Suprapubic skin (tissue), 4 donors: ENCODE measurements at regions not wholly inside any gene's neighbourhood (a gene's known extent, or its start where the extent isn't known, plus 50 kb on each side); places are given as distances from the start of the nearest gene placed in this dataset.
A peak's percentile ranks its signal among the peaks of the same experiment; 100 is the strongest.

Experiments used
- DNase-seq, 2 donors: peaks; one replicate each; pipeline ENCODE4 v3.0.0-alpha.2; 2019; ENCODE audit warnings: low spot score in 2 of 2
- H3K27ac ChIP-seq: fragments of 200-600 bp; sonication (generic); one replicate; pipeline ENCODE4 v1.5.1; 2019
- H3K27me3 ChIP-seq: fragments of 200-600 bp; sonication (generic); one replicate; pipeline ENCODE4 v1.5.1; 2019
- H3K36me3 ChIP-seq: fragments of 200-600 bp; sonication (generic); one replicate; pipeline ENCODE4 v1.5.1; 2019
- H3K4me1 ChIP-seq: fragments of 200-600 bp; sonication (generic); one replicate; pipeline ENCODE4 v1.5.1; 2019
- H3K4me3 ChIP-seq: fragments of 200-600 bp; sonication (generic); one replicate; pipeline ENCODE4 v1.5.1; 2019; ENCODE audit warnings: mild to moderate bottlenecking
- H3K9me3 ChIP-seq: fragments of 200-600 bp; sonication (generic); one replicate; pipeline ENCODE4 v1.5.1; 2019
- EP300 ChIP-seq: sonication (generic); formaldehyde crosslinking; IDR thresholded peaks from one replicate; pipeline ENCODE4 v1.6.1; 2017; ENCODE audit warnings: antibody characterized with exemption
- POLR2A ChIP-seq, 2 donors: fragments of 450-650 bp; IDR thresholded peaks; one replicate each; pipeline ENCODE4 v1.6.1; 2017; ENCODE audit warnings: antibody characterized with exemption in 2 of 2, mild to moderate bottlenecking in 2 of 2, moderate library complexity in 2 of 2
- POLR2AphosphoS5 ChIP-seq, 3 donors: sonication (generic); formaldehyde crosslinking; IDR thresholded peaks; one replicate each; pipeline ENCODE4 v1.6.1; 2017; ENCODE audit warnings: antibody characterized with exemption in 3 of 3
- WGBS: methylation state at CpG from one replicate; pipeline ENCODE4 v1.1.5; 2018; 5-methylcytosine and 5-hydroxymethylcytosine counted together
- TF ChIP-seq, protein P1 (sequence below), 2 donors: fragments of 200-600 bp in 1 of 2; fragments of 450-650 bp in 1 of 2; sonication (generic) in 1 of 2; IDR thresholded peaks; one replicate each; pipeline ENCODE4 v1.5.1; 2016 to 2019; ENCODE audit warnings: antibody characterized with exemption in 2 of 2, mild to moderate bottlenecking in 1 of 2, moderate library complexity in 1 of 2

GRCh38 chr13:44887515-44887914 is 101.8 kb downstream of the NUFIP1 start:
- no peaks in the 10 kb centered on the region for H3K4me1 ChIP-seq

DNA sequence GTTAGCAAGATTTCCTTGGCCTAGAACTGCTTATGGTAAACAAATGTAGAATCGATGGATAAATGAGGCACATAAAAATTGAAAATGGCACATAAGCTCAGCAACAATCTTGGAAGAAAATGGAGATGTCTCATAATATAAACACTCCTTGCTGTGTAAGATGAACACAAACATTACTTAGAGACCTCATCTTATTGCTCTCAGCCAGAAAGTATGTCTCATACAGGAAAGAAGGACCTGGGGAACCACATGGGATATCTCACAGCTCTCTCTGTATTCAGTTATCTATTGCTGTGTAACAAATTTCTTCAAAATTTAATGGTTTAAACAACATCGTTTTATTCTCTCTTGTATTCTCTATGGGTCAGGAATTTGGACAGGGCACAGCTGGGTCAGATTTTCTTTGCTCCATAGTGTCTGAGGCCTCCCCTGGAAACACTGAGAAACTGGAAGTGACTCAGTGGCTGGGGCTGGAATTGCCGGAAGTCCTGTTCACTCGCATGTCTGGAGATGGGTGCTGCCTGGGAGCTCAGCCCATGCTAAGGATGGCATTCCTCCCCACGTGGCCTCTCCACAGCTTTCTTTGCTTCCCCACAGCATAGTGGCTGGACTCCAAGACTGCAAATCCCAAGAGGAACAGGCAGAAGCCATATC is 105.1 kb downstream of the NUFIP1 start:
- no peak for DNase-seq
- WGBS: 70% methylated on average over 4 of the region's 5 CpGs
- no peak overlapping the region for H3K27ac ChIP-seq
- no peaks in the 10 kb centered on the region for H3K9me3 ChIP-seq
- H3K27me3 ChIP-seq: no peaks in the 10 kb centered on the region
- no peaks in the 10 kb centered on the region for H3K36me3 ChIP-seq
- H3K4me3 ChIP-seq: no peak overlapping the region
- H3K4me1 ChIP-seq: no peaks in the 10 kb centered on the region
- TF ChIP-seq, protein P1, sequence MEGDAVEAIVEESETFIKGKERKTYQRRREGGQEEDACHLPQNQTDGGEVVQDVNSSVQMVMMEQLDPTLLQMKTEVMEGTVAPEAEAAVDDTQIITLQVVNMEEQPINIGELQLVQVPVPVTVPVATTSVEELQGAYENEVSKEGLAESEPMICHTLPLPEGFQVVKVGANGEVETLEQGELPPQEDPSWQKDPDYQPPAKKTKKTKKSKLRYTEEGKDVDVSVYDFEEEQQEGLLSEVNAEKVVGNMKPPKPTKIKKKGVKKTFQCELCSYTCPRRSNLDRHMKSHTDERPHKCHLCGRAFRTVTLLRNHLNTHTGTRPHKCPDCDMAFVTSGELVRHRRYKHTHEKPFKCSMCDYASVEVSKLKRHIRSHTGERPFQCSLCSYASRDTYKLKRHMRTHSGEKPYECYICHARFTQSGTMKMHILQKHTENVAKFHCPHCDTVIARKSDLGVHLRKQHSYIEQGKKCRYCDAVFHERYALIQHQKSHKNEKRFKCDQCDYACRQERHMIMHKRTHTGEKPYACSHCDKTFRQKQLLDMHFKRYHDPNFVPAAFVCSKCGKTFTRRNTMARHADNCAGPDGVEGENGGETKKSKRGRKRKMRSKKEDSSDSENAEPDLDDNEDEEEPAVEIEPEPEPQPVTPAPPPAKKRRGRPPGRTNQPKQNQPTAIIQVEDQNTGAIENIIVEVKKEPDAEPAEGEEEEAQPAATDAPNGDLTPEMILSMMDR (IDR thresholded peaks at IDR 0.05): no peak
- no peak for TF ChIP-seq POLR2A (IDR thresholded peaks at IDR 0.05)
- no peak for TF ChIP-seq POLR2AphosphoS5 (IDR thresholded peaks at IDR 0.05)
- no peak for TF ChIP-seq EP300

More at GRCh38 chr13:44887515-44887914, 101.8 kb downstream of the NUFIP1 start:
- no peak for DNase-seq
- 87% methylated on average over 2 of the region's 2 CpGs for WGBS
- Histone ChIP-seq H3K27ac (no peak overlapping the region), H3K4me3 (no peak overlapping the region), H3K36me3 (no peaks in the 10 kb centered on the region), H3K27me3 (no peaks in the 10 kb centered on the region), H3K9me3 (no peaks in the 10 kb centered on the region)
- TF ChIP-seq POLR2A (IDR thresholded peaks at IDR 0.05) (no peak), EP300 (no peak), POLR2AphosphoS5 (IDR thresholded peaks at IDR 0.05) (no peak)
- TF ChIP-seq, protein P1 (IDR thresholded peaks at IDR 0.05): no peak

GRCh38 chr13:44879452-44880058 is 109.7 kb downstream of the NUFIP1 start:
- Histone ChIP-seq H3K27ac (no peak overlapping the region), H3K4me1 (no peaks in the 10 kb centered on the region), H3K36me3 (no peaks in the 10 kb centered on the region), H3K27me3 (no peaks in the 10 kb centered on the region), H3K9me3 (peaks cover 10% of the 10 kb centered on the region), H3K4me3 (no peak overlapping the region)
- no peak for DNase-seq
- WGBS: 77% methylated on average over 5 of the region's 5 CpGs
- TF ChIP-seq POLR2AphosphoS5 (IDR thresholded peaks at IDR 0.05): no peak
- no peak for TF ChIP-seq POLR2A (IDR thresholded peaks at IDR 0.05)
- TF ChIP-seq EP300: no peak
- TF ChIP-seq, protein P1 (IDR thresholded peaks at IDR 0.05): no peak

DNA sequence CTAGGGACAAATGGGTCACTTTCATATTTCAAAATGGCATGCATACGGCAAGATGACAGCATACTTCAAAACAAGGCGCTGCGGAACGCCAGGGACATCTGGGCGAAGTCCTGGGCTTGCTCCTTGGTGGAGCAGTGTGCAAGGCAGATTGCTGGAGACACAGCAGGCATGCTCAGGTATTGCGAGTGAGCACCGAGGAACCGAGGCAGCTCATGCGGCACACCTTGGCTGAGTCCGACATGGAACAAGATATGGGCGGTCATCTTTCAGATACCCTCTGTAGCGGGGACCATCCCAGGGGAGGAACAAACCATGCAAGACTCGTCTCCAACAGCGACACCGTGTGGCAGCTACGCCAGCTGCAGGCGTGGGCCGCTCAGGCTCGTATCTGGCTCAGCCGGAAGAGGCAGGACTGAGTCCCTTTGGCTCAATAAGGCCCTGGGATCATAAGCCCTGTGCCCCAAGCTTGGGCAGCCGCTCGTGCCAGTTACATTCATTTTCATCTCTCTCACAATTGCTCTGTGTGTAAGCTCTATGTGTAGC is 112.4 kb downstream of the NUFIP1 start:
- no peaks in the 10 kb centered on the region for H3K36me3 ChIP-seq
- TF ChIP-seq, protein P1 (IDR thresholded peaks at IDR 0.05): peak in 1 of 2 donors; percentile 19
- no peak for TF ChIP-seq POLR2A (IDR thresholded peaks at IDR 0.05)
- no peak overlapping the region for H3K4me3 ChIP-seq
- no peaks in the 10 kb centered on the region for H3K4me1 ChIP-seq
- no peak for DNase-seq
- H3K27ac ChIP-seq: no peak overlapping the region
- H3K27me3 ChIP-seq: peaks cover 3% of the 10 kb centered on the region
- peaks cover 10% of the 10 kb centered on the region for H3K9me3 ChIP-seq
- WGBS: 66% methylated on average over 17 of the region's 22 CpGs

GRCh38 chr13:44874886-44875630 is 114.2 kb downstream of the NUFIP1 start:
- Histone ChIP-seq H3K27ac (no peak overlapping the region), H3K9me3 (peaks cover 10% of the 10 kb centered on the region), H3K4me3 (no peak overlapping the region), H3K4me1 (no peaks in the 10 kb centered on the region), H3K36me3 (no peaks in the 10 kb centered on the region), H3K27me3 (peaks cover 6% of the 10 kb centered on the region)
- WGBS: 81% methylated on average over 8 of the region's 8 CpGs
- DNase-seq: no peak
- TF ChIP-seq, protein P1 (IDR thresholded peaks at IDR 0.05): no peak
- TF ChIP-seq EP300 (no peak), POLR2A (IDR thresholded peaks at IDR 0.05) (no peak), POLR2AphosphoS5 (IDR thresholded peaks at IDR 0.05) (no peak)
